ENCODE measurements at regions not wholly inside any gene's neighbourhood (a gene's known extent, or its start where the extent isn't known, plus 50 kb on each side); places are given as distances from the start of the nearest gene placed in this dataset.

DNA sequence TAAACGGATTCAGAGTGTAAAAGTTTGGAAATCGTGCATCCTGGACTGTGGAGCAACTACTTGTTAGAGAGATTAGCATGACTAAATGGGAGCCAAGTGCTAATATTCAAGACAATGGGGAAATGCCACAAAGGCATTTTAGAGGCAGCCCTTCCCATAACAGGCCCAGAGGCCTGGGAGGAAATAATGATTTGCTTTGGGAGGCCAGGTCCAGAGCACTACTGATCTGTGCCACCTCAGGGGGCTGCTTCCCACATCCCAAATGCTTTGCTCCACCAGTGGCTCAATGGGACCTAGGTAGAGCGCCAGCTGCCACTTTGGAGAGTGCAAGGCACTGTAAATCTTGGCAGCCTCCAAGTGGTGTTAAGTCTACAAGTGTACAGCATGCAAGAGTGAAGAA, 91.9 kb upstream of the HSF2 start:
- DNase-seq = no peak

DNA sequence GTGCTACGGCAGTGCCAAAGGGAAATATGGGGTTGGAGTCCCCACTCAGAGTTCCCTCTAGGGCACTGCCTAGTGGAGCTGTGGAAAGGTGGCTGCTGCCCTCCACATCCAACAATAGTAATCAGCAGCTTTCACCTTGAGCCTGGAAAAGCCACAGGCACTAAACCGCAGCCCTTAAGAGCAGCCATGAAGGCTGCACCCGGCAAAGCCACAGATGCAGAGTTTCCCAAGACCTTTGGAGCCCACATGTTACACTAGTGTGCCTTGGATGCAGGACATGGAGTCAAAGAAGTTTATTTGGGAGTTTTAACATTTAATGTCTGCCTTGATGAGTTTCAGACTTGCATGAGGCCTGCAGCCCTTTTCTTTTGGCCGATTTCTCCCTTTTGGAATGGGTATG, 91.4 kb upstream of the HSF2 start:
- no peak for DNase-seq

DNA sequence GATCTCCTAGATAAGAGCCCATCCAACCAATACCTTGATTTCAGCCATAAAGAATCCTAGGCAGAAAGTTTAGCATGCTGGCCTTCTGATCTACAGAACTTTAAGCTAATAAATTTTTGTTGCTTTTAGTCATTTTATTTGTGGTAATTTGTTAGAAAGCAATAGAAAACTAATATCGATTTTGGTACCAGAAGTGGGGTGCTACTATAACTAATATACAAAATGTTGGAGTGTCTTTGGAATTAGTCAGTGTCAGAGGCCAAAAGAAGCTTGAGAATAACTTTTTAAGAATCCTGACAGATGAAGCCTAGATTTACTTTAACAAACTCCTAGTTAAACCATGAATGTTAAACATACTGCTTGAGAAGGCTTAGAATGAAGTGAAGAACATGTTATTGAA, 83.6 kb upstream of the HSF2 start:
- no peak for DNase-seq

DNA sequence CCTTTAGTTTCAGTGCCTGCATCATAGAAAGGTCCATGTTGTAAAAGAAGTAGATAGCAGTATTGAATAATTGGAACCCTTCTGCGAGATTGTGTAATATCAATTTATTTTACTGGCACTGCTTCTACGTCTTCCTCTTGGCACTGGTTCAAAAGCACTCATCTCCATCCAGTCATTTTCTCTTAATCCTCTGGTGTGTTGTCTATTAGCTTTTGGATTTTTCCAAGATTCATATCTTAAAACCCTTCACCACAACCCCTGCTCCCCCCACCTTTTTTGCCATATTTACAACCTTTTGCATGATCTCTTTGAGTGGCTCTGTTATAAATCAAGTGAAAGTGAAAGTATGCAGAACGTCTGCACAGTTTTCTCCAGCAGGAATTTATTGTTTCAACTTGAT, 76.6 kb upstream of the HSF2 start:
- no peak for DNase-seq

DNA sequence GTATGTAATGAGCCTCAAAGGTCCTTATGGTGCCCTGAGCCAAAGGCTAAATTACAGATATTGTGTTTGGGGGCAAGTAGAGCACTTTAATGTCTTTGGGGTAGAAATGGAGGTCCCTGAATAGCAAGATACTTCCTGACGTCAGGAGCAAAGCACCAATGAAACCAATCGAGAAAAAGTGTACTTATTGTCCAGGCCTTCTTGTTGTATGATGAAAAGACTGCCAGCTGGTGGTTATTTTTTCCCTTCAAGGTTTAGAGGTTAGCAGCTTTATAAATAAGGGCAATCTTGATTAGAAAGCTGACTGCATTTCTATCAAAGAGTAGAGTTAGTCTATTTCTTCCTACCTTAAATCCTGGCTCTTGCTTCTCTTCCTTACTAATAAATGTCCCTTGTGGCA, 76.1 kb upstream of the HSF2 start:
- DNase-seq = no peak

DNA sequence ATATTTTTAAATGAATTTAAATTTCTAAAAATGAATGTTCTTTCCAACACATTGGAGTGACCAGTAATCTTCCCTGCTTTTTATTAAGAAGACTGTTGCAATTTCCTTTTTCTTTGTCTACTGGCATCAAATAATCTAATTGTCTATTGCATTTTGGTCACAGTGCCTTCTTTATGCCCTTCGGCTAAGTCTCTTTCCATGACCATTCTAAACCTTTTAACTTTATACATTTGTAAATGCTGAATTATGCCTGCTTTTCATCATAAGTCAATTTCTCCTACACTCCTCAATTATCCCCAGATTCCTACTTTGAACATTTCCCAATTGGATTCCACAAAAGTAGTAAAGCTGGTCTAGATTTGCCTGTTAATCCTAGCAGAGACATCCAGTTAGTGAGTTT, 69.1 kb upstream of the HSF2 start:
- no peak for DNase-seq

DNA sequence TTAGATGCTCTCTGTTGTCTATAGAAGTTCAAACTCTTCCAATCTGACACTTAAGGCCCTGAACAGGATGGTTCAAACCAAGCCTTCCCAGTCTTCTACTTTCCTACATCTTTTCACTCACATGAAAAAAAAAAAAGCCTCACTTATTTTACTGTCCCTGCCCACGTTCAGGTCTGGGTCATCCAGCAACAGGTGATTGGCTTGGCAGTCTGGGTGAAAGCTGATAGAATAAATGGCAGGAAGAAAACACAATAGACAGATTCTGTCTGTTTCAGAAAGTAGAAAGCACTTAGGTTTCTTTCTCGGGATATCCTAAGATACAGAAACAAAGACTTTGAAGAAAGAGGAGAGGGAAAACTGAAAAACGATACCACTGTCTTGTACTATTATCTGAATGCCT, 61.8 kb upstream of the HSF2 start:
- no peak for DNase-seq

DNA sequence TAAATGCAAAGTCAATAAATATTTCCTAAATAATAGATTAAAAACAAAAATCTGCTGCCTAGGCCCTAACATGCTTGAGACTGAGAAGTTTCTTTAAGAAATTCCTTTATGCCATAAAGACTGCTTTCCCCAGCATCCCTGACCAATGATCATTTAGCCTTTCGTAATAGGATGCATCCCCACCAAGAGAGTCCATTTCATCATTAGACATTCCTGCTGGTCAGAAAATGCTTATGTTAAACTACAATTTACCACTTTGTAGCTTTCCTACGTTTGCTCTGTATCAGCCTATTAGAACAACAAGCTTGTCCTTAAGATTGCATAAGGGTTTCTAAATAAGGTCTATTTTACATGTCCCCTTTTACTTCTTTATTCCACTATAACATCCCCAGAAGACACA, 59.8 kb upstream of the HSF2 start:
- DNase-seq = no peak

DNA sequence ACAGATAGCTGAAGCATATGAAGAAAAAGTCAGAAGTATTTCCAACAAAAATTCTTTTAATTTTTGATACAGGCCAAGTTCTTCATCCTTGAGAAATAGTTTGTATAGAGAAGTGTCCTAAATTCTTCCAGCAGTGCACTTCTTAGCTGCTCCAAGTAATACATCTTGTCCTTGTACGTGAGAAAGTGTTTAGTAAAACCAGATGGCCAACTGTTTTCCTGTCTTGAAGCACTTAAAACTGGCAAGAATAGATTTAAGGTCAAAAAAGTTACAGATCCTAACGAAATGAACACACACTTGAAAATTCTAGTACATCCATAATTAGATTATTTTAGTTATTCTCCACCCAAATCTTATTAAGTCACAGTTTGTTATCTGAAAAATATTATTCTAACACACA, 52.2 kb upstream of the HSF2 start:
- DNase-seq = no peak

DNA sequence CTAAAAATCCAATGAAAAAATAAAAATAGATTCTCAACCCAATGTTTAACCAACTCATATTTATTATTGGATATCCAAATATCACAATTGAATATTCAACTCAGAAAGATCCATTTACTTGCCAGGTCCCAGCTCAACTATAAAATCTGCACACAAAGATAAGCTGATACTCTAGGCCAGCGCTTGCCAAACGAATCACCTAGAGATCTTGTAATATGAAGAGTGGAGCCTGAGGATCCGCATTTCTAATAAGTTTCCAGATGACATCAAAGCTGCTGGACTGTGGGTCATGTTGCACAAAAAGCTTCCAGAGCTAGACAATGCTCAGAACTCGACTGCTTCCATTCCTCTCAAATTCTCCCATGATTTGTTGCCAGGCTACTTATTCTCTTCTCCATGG, 51.7 kb upstream of the HSF2 start:
- DNase-seq = no peak

Measured in NK-92 treated with Interleukin-12 subunit alpha and Interleukin-12 subunit beta, amount 100 ng/mL, for 24 hours (cell line).